Heart left ventricle (tissue), 16 donors: ENCODE measurements at regions not wholly inside any gene's neighbourhood (a gene's known extent, or its start where the extent isn't known, plus 50 kb on each side); places are given as distances from the start of the nearest gene placed in this dataset.

Source experiments
- ATAC-seq, 4 donors: fragments of 200-7000 bp; cut with Tn5 transposase; one replicate each; pipeline ENCODE4 v1.9.1; 2020 to 2022; ENCODE audit warnings: moderate library complexity in 4 of 4, mild to moderate bottlenecking in 3 of 4, moderate number of reproducible peaks in 1 of 4
- DNase-seq, 5 donors: peaks; one replicate each; pipeline ENCODE4 v3.0.0-alpha.2; 2020
- H3K27ac ChIP-seq, 12 donors: fragments of 200-600 bp; sonication (generic) in 4 of 12; one replicate each; pipeline versions ENCODE4 v1.5.0 to v1.8.0; 2016 to 2022; ENCODE audit warnings: mild to moderate bottlenecking in 2 of 12
- H3K27me3 ChIP-seq, 9 donors: fragments of 200-600 bp; sonication (generic) in 2 of 9; one replicate each; pipeline versions ENCODE4 v1.5.1 to v1.8.0; 2016 to 2022; ENCODE audit warnings: mild to moderate bottlenecking in 3 of 9
- H3K36me3 ChIP-seq, 9 donors: fragments of 200-600 bp; sonication (generic) in 2 of 9; one replicate each; pipeline versions ENCODE4 v1.5.0 to v1.8.0; 2018 to 2022; ENCODE audit warnings: mild to moderate bottlenecking in 2 of 9
- H3K4me1 ChIP-seq, 12 donors: fragments of 200-600 bp; sonication (generic) in 4 of 12; one replicate each; pipeline versions ENCODE4 v1.5.0 to v1.8.0; 2016 to 2022; ENCODE audit warnings: mild to moderate bottlenecking in 3 of 12
- H3K4me3 ChIP-seq, 12 donors: fragments of 200-600 bp; sonication (generic) in 4 of 12; one replicate each; pipeline versions ENCODE4 v1.5.0 to v1.8.0; 2017 to 2022; ENCODE audit warnings: mild to moderate bottlenecking in 9 of 12, moderate library complexity in 4 of 12
- H3K9me3 ChIP-seq, 12 donors: fragments of 200-600 bp; sonication (generic) in 4 of 12; one replicate each; pipeline versions ENCODE4 v1.5.0 to v1.8.0; 2016 to 2022; ENCODE audit warnings: mild to moderate bottlenecking in 1 of 12
- POLR2A ChIP-seq, 2 donors: fragments of 450-650 bp; IDR thresholded peaks; one replicate each; pipeline ENCODE4 v1.6.1; 2017; ENCODE audit warnings: antibody characterized with exemption in 2 of 2, mild to moderate bottlenecking in 2 of 2, moderate library complexity in 2 of 2
- WGBS, 4 donors: extraction: QIAGEN DNeasy Blood & Tissue Kit in 2 of 4; methylation state at CpG; one replicate each; pipeline versions ENCODE4 v1.1.5 to v1.1.7; 2013 to 2018; 5-methylcytosine and 5-hydroxymethylcytosine counted together
- intact Hi-C, 10 donors: fragments of 100-400 bp; cut with DNase I; formaldehyde crosslinking; loops; one replicate each; pipeline versions ENCODE4 v1.11.1 to v1.14.2; 2022
- TF ChIP-seq, protein P1 (sequence below), 12 donors: fragments of 200-600 bp; sonication (generic) in 4 of 12; IDR thresholded peaks; one replicate each; pipeline versions ENCODE4 v1.5.0 to v1.8.0; 2018 to 2022; ENCODE audit warnings: antibody characterized with exemption in 12 of 12, mild to moderate bottlenecking in 5 of 12
- donor health status: ischemic (EF 13 %, LVEDD 7.1; RV severe dilation, severe dysfunction).
- donor health status: healthy with polysubstance abuse.
- donor health status: DM: no; HTN: yes; CAD: no.
- donor health status: DM: no; HTN: no; CAD: no.
- donor health status: ischemic (EF 25% LVEDD 6.9; RV normal size, moderate dysfunction).
- donor health status: ischemic (EF 25% LVEDD 5.7; RV mildly dilated, moderate dysfunction).
- donor health status: healthy.
- donor health status: DM: yes; HTN: yes; CAD: no.
- donor health status: ischemic (EF 35%, LVEDD 5.7; RV mildly dilated, moderate dysfunction).
- donor health status: nonischemic (EF 11% LVEDD 7.7; RV severe dilation, severe dysfunction).
- donor health status: DM: yes; HTN: yes; CAD: no.
- donor health status: PGD.
- donor health status: ischemic (EF 29% LVEDD 5.4; RV normal size, mild dysfunction).
- donor health status: nonischemic (EF 23%, LVEDD 6.1; RV moderate dilation, normal function).

DNA sequence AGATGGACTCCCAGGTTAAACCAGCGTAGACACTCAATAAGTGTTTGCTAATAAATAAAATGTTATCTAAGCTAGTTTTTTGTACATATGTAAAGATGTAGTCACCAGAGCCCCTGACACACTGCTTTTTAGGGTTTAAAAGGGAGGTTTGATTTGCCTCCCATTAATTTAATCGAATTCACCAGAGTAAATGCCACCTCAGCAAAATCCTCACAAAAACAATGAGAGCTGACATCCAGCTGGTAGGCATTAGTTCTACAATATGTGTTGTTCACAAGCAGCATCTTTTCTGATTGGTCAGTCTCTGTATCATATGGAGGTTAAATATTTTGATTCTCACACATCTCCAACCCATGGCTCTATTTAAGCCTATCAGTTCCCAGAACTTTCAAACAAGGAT is 382.6 kb downstream of the CENPC start:
- no peak overlapping the region for H3K27ac ChIP-seq
- TF ChIP-seq, protein P1, sequence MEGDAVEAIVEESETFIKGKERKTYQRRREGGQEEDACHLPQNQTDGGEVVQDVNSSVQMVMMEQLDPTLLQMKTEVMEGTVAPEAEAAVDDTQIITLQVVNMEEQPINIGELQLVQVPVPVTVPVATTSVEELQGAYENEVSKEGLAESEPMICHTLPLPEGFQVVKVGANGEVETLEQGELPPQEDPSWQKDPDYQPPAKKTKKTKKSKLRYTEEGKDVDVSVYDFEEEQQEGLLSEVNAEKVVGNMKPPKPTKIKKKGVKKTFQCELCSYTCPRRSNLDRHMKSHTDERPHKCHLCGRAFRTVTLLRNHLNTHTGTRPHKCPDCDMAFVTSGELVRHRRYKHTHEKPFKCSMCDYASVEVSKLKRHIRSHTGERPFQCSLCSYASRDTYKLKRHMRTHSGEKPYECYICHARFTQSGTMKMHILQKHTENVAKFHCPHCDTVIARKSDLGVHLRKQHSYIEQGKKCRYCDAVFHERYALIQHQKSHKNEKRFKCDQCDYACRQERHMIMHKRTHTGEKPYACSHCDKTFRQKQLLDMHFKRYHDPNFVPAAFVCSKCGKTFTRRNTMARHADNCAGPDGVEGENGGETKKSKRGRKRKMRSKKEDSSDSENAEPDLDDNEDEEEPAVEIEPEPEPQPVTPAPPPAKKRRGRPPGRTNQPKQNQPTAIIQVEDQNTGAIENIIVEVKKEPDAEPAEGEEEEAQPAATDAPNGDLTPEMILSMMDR (IDR thresholded peaks at IDR 0.05): no peak
- no peak for TF ChIP-seq POLR2A (IDR thresholded peaks at IDR 0.05)
- no peak overlapping the region for H3K4me3 ChIP-seq
- peaks cover 0 to 6% (median 0%) of the 10 kb centered on the region in 12 donors for H3K9me3 ChIP-seq
- H3K27me3 ChIP-seq: peaks cover 0 to 3% (median 0%) of the 10 kb centered on the region in 9 donors
- no peaks in the 10 kb centered on the region for H3K4me1 ChIP-seq
- ATAC-seq (no peak), DNase-seq (no peak)
- 73 to 87% (median 85%) methylated on average over 2 of the region's 2 CpGs for WGBS, 4 donors
- intact Hi-C loops: no loop called here
- no peaks in the 10 kb centered on the region for H3K36me3 ChIP-seq

DNA sequence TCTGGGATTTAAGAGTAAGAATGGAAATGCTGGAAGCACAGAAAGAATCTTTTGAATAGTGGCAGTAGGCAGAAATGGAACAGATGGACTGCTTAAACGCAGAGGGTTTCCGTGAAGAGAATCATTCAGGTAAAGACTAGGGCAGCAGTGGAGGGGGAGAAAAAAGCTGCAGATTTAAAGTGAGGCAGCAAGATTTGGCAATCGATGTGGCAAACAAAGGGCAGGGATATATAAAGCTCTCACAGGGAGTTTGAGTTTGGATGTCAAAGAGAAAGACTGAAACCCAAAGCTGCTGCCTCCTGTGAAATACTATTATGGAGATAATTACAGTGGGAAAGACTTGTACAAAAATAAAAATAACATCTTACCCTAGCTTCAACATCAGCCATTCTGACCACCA is 384.0 kb downstream of the CENPC start:
- TF ChIP-seq, protein P1 (IDR thresholded peaks at IDR 0.05): no peak
- TF ChIP-seq POLR2A (IDR thresholded peaks at IDR 0.05): no peak
- intact Hi-C loops: no loop called here
- peaks cover 0 to 3% (median 0%) of the 10 kb centered on the region in 9 donors for H3K27me3 ChIP-seq
- 66 to 77% (median 74%) methylated on average over 3 of the region's 3 CpGs for WGBS, 4 donors
- peaks cover 0 to 6% (median 0%) of the 10 kb centered on the region in 12 donors for H3K9me3 ChIP-seq
- H3K36me3 ChIP-seq: no peaks in the 10 kb centered on the region
- no peak overlapping the region for H3K4me3 ChIP-seq
- no peaks in the 10 kb centered on the region for H3K4me1 ChIP-seq
- ATAC-seq (no peak), DNase-seq (no peak)
- H3K27ac ChIP-seq: no peak overlapping the region

DNA sequence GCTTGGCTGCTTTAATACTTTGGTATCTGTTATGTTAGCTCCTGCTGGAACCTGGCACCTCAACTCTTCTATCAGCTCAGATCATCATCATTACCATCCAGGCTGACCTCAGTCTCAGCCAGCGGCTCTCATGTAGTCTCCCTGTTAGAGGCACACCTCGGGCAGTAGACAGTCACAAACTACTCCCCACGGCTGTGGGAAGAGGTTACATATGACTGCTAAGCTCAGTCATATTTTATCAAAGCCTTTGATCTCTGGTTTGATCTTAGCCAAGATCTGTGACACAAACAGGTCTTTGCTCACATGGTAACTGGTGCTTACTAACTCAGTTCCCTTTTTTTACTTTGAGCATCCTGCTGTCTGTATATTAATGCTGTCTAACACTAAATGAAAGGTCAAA is 384.9 kb downstream of the CENPC start:
- H3K9me3 ChIP-seq: peaks cover 0 to 3% (median 0%) of the 10 kb centered on the region in 12 donors
- no peak overlapping the region for H3K4me3 ChIP-seq
- DNase-seq: no peak
- no peaks in the 10 kb centered on the region for H3K36me3 ChIP-seq
- peaks cover 0 to 3% (median 0%) of the 10 kb centered on the region in 9 donors for H3K27me3 ChIP-seq
- 28 to 32% (median 30%) methylated on average over 3 of the region's 3 CpGs for WGBS, 4 donors
- no peak for TF ChIP-seq POLR2A (IDR thresholded peaks at IDR 0.05)
- TF ChIP-seq, protein P1 (IDR thresholded peaks at IDR 0.05): no peak
- ATAC-seq: peak in 1 of 4 donors; percentile 39
- intact Hi-C loops: no loop called here
- peak overlapping the region in 1 of 12 donors; percentile 41 for H3K27ac ChIP-seq
- no peaks in the 10 kb centered on the region for H3K4me1 ChIP-seq

DNA sequence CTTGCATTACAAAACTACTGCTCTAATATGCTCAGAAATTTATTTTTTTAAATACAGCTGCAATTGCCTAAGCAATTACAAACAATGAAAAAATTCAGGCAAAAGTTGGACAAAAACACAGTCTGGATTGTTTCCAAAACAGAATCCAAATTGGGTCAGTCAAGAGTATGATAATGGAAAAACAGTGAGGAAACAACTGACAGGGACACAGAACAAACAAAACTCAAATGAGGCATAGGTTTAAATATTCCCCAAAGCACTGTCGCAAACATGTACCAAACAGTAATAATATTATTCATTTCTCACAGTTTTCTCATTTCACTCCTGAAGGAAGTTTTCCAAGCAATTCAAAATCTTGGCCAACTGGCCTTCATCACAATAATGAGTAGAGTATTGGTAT is 386.6 kb downstream of the CENPC start:
- ATAC-seq (peak; percentile 22 to 70 (median 39)), DNase-seq (no peak)
- 58 to 77% (median 65%) methylated on average over 1 of the region's 1 CpG for WGBS, 4 donors
- Histone ChIP-seq H3K4me1 (no peaks in the 10 kb centered on the region), H3K27me3 (peaks cover 0 to 3% (median 0%) of the 10 kb centered on the region in 9 donors), H3K36me3 (no peaks in the 10 kb centered on the region), H3K27ac (peak overlapping the region in 2 of 12 donors; percentile 11 to 39), H3K4me3 (no peak overlapping the region), H3K9me3 (no peaks in the 10 kb centered on the region)
- TF ChIP-seq POLR2A (IDR thresholded peaks at IDR 0.05): no peak
- TF ChIP-seq, protein P1 (IDR thresholded peaks at IDR 0.05): no peak
- intact Hi-C loops: no loop called here
